ENCODE measurements at regions not wholly inside any gene's neighbourhood (a gene's known extent, or its start where the extent isn't known, plus 50 kb on each side); places are given as distances from the start of the nearest gene placed in this dataset.

DNA sequence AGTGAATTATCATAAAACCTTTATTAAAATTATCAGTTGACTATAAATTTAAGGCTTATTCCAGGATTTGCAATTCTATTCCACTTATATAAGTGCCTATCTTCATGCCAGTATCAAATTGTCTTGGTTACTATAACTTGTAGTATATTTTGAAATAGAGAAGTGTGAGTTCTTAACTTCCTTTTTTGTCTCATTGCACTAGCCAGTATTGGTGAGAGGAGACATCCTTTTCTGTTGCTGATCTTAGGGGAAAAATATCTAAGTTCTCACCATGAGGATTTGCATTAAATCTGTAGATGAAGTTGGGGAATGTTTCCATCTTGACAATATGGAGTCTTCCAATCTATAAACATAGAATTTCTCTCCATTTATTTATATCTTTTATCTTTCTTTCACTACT lies 104.2 kb upstream of the MKI67 start:
- POLR2A ChIA-PET: no interaction called here
- peaks cover 0 to 48% (median 10%) of the 10 kb centered on the region in 9 donors for H3K9me3 Mint-ChIP-seq
- peaks cover 0 to 3% (median 0%) of the 10 kb centered on the region in 4 donors for H3K4me1 Mint-ChIP-seq
- no peak for DNase-seq
- peaks cover 0 to 29% (median 23%) of the 10 kb centered on the region in 3 donors for H3K36me3 Mint-ChIP-seq
- H3K27me3 Mint-ChIP-seq: peaks cover 1 to 33% (median 11%) of the 10 kb centered on the region in 5 donors
- no peak overlapping the region for H3K4me3 Mint-ChIP-seq
- ATAC-seq: no peak
- H3K27ac Mint-ChIP-seq: no peak overlapping the region

DNA sequence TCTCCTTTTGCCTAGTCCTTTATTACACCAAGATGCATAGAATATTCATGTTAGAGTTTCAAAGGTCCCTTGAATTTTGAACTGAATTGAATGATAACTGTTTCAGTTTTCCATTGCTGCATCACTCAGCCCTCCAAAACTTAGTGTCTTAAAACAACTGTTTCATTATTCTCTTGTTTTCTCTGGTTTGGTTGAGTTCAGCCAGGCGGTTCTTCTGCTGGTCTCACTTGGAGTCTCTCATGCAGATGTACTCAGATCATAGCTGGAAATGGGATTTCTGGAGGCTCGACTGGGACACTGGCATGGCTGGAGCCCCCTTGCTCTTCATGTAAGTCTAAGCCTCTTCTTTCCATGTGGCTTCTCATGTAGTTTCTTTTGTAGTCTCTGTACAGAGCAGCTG lies 107.2 kb upstream of the MKI67 start:
- no peak overlapping the region for H3K27ac Mint-ChIP-seq
- H3K9me3 Mint-ChIP-seq: peaks cover 0 to 28% (median 9%) of the 10 kb centered on the region in 9 donors
- DNase-seq (no peak), ATAC-seq (no peak)
- H3K4me3 Mint-ChIP-seq: no peak overlapping the region
- H3K36me3 Mint-ChIP-seq: peaks cover 0 to 23% (median 17%) of the 10 kb centered on the region in 3 donors
- H3K4me1 Mint-ChIP-seq: no peaks in the 10 kb centered on the region
- POLR2A ChIA-PET: no interaction called here
- H3K27me3 Mint-ChIP-seq: peaks cover 2 to 15% (median 4%) of the 10 kb centered on the region in 5 donors

DNA sequence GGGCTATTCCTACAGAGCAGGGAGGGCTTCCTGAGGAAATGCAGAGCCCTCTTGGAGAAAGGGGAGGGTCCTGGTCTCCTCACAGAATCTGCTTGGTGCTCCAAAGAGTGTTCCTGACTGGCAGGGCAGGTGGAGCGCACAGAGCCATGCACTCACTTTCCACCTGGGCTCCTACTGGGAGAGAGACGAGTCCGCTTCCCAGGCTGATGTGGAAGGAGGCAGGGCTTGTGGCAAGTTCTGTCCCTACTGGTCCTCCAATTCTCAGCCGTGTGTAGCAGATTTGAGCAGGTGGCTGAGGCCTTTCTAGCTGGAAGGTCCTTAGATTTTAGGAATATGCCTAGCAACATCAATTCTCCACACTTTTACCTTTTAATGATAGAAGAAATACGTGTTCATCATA lies 111.5 kb upstream of the MKI67 start:
- DNase-seq: no peak
- Mint-ChIP-seq H3K27ac (no peak overlapping the region), H3K27me3 (peaks cover 0 to 10% (median 2%) of the 10 kb centered on the region in 5 donors), H3K4me1 (no peaks in the 10 kb centered on the region), H3K36me3 (peaks cover 0 to 20% (median 14%) of the 10 kb centered on the region in 3 donors), H3K4me3 (no peak overlapping the region), H3K9me3 (peaks cover 0 to 20% (median 9%) of the 10 kb centered on the region in 9 donors)
- POLR2A ChIA-PET: no interaction called here
- no peak for ATAC-seq

DNA sequence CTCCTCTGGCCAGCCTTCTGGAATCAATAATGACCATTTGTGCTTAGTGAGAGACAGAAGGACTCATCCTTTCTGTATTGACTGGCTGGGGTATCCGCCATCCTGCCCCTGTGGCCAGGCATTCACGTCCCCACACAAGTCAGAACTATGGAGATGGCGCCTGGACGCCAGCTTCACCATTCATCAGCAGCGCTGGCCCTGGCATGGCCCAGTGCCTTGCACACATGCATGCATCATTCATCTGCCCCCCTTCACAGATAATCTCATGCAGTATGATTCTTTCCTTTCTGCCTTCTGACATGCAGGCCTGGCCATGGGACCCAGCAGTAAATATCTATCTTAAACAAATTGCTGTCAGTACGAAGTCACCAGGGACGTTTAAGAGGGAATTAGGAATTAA lies 114.8 kb upstream of the MKI67 start:
- no peaks in the 10 kb centered on the region for H3K9me3 Mint-ChIP-seq
- POLR2A ChIA-PET: no interaction called here
- H3K4me1 Mint-ChIP-seq: peaks cover 0 to 3% (median 0%) of the 10 kb centered on the region in 4 donors
- H3K27me3 Mint-ChIP-seq: peaks cover 0 to 1% (median 0%) of the 10 kb centered on the region in 5 donors
- no peak for ATAC-seq
- DNase-seq: no peak
- no peak overlapping the region for H3K27ac Mint-ChIP-seq
- no peak overlapping the region for H3K4me3 Mint-ChIP-seq
- no peaks in the 10 kb centered on the region for H3K36me3 Mint-ChIP-seq

DNA sequence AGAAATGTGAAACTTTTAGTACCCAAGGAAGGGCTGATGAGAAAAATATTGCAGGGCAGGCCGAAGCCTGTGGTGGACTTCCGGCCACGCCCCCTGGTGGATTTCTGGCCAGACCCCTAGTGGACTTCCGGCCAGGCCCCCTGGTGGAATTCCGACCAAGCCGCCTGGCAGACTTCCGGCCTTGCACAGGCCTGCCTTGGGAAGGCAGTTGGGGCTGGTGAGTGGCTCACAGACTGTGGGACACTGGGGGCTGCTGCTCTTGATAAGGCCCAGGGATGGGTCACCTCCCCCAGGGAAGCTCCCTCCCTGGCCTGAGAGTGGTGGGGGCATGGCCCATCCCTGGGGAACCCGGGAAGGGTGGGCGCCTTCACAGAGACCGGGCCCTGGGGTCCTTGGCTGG lies 116.4 kb upstream of the MKI67 start:
- DNase-seq (no peak), ATAC-seq (no peak)
- peaks cover 0 to 3% (median 0%) of the 10 kb centered on the region in 4 donors for H3K4me1 Mint-ChIP-seq
- POLR2A ChIA-PET: no interaction called here
- H3K36me3 Mint-ChIP-seq: no peaks in the 10 kb centered on the region
- H3K4me3 Mint-ChIP-seq: no peak overlapping the region
- no peaks in the 10 kb centered on the region for H3K9me3 Mint-ChIP-seq
- H3K27me3 Mint-ChIP-seq: no peaks in the 10 kb centered on the region
- H3K27ac Mint-ChIP-seq: no peak overlapping the region

DNA sequence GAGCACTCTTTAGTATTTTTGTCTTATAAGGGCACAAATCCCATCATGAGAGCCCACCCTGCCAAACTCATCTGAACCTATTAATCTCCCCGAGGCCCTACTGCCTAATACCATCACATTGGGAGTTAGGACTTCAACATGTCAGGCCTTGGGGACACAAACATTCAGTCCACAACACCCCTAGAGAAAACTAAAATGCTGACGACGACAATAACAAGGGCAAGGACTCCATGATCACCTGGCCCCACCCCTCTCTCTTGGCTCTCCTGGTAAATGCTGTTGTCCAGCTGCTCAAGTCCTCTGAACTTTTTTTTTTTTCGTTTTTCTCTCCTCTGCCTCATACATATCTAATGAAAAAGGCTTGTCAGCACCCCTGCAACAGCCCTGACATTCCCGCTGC lies 118.8 kb upstream of the MKI67 start:
- H3K4me1 Mint-ChIP-seq: peaks cover 0 to 3% (median 0%) of the 10 kb centered on the region in 4 donors
- peak overlapping the region in 2 of 10 donors; percentile 14 to 59 for H3K27ac Mint-ChIP-seq
- H3K36me3 Mint-ChIP-seq: no peaks in the 10 kb centered on the region
- H3K4me3 Mint-ChIP-seq: no peak overlapping the region
- no peaks in the 10 kb centered on the region for H3K9me3 Mint-ChIP-seq
- no peaks in the 10 kb centered on the region for H3K27me3 Mint-ChIP-seq
- no peak for DNase-seq
- no peak for ATAC-seq
- POLR2A ChIA-PET: no interaction called here

DNA sequence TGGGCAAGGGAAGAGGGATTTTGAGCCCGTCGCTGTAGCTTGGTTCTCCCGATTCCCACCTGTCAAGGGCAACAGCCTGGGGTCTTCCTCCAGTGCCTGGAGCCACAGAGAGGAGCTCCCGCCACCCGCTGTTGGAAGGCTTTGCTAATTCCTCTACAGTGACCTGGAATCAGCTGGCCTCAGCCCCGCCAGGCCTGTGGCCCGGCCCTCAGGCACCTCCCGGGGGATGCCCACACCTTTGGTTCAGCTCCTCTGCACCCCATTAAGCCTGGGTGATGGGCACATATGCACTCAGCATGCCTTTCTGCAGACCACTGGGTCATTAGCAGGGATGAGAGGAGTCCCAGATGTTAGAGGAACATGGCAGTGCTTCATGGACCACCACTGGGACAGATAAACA lies 121.4 kb upstream of the MKI67 start:
- H3K27me3 Mint-ChIP-seq: no peaks in the 10 kb centered on the region
- peaks cover 0 to 3% (median 0%) of the 10 kb centered on the region in 4 donors for H3K4me1 Mint-ChIP-seq
- POLR2A ChIA-PET: no interaction called here
- no peak overlapping the region for H3K27ac Mint-ChIP-seq
- H3K9me3 Mint-ChIP-seq: peaks cover 0 to 2% (median 0%) of the 10 kb centered on the region in 9 donors
- H3K36me3 Mint-ChIP-seq: no peaks in the 10 kb centered on the region
- DNase-seq: no peak
- no peak for ATAC-seq
- no peak overlapping the region for H3K4me3 Mint-ChIP-seq

DNA sequence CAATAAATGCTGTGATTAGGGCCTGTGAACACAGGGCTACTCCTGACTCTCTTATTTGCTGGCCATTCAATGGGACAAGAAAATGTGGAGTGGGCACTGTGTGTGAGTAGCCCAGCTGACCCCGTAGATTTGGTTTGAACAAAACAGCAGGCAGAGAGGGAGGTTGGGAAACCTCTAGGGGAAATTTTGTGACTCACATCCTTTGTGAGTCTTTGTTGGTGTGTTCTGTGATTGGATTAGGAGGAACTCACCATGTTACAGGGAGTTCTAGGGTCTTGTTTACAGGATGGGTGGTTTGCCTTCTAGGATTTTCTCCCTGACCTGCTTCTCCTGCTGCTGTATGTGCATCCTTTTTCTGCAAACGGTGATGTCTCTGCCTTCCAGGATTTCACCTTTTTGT lies 128.3 kb upstream of the MKI67 start:
- DNase-seq (no peak), ATAC-seq (no peak)
- H3K27ac Mint-ChIP-seq: no peak overlapping the region
- H3K9me3 Mint-ChIP-seq: peaks cover 0 to 2% (median 0%) of the 10 kb centered on the region in 9 donors
- POLR2A ChIA-PET: no interaction called here
- H3K27me3 Mint-ChIP-seq: peaks cover 0 to 9% (median 4%) of the 10 kb centered on the region in 5 donors
- no peaks in the 10 kb centered on the region for H3K36me3 Mint-ChIP-seq
- no peak overlapping the region for H3K4me3 Mint-ChIP-seq
- H3K4me1 Mint-ChIP-seq: no peaks in the 10 kb centered on the region

DNA sequence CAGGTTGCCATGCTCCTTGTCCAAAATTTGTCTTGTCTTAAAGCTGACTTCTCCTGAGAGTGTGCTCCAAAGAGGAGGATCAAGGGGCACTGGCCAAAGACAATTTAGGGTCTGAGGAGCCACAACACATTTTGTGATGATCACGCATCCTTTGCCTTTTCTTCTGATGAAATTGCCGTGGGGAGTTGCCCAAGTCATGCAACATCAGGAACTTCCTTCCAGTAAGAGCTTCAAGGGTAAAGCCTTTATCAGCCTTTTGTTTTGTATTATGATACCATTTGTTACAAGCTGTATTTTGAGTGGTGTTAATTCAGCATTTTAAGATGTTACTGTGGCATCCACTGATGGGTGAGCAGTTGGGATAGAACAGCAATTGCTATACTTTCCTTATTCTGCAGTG lies 131.2 kb upstream of the MKI67 start:
- POLR2A ChIA-PET: no interaction called here

DNA sequence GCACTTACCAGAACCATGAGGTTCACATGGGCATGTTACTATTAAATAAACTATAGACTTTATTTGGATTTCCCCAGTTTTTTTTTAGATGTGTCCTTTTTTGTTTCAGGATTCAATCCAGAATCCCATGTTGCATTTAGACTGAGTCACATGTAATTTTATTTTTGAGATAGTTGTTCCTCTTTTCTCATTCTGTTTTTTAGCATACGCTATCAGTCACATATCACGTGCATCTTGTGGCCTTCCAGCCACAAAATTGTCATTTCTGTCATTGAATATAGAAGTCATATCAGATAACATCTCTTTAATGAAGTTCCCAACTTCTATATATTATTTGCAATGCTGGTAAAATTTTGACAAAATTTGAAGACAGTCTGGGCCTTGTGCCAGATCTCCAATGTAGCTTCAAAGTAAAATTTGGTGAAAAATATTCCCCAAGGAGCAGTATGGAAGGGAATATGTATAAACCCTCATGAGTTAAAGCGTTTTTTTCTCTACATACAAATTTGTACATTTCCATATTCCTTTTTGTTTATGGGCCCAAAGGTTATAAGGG lies 132.3 kb upstream of the MKI67 start:
- Mint-ChIP-seq H3K36me3 (no peaks in the 10 kb centered on the region), H3K27me3 (peaks cover 8 to 34% (median 16%) of the 10 kb centered on the region in 5 donors), H3K4me1 (no peaks in the 10 kb centered on the region), H3K9me3 (no peaks in the 10 kb centered on the region), H3K27ac (no peak overlapping the region), H3K4me3 (no peak overlapping the region)
- ATAC-seq (no peak), DNase-seq (no peak)
- POLR2A ChIA-PET: no interaction called here

More for the DNA sequence above, 131.2 kb upstream of the MKI67 start:
- no peak for ATAC-seq
- Mint-ChIP-seq H3K36me3 (no peaks in the 10 kb centered on the region), H3K4me1 (no peaks in the 10 kb centered on the region), H3K27ac (no peak overlapping the region), H3K9me3 (no peaks in the 10 kb centered on the region), H3K27me3 (peaks cover 4 to 23% (median 10%) of the 10 kb centered on the region in 5 donors), H3K4me3 (no peak overlapping the region)
- no peak for DNase-seq

DNA sequence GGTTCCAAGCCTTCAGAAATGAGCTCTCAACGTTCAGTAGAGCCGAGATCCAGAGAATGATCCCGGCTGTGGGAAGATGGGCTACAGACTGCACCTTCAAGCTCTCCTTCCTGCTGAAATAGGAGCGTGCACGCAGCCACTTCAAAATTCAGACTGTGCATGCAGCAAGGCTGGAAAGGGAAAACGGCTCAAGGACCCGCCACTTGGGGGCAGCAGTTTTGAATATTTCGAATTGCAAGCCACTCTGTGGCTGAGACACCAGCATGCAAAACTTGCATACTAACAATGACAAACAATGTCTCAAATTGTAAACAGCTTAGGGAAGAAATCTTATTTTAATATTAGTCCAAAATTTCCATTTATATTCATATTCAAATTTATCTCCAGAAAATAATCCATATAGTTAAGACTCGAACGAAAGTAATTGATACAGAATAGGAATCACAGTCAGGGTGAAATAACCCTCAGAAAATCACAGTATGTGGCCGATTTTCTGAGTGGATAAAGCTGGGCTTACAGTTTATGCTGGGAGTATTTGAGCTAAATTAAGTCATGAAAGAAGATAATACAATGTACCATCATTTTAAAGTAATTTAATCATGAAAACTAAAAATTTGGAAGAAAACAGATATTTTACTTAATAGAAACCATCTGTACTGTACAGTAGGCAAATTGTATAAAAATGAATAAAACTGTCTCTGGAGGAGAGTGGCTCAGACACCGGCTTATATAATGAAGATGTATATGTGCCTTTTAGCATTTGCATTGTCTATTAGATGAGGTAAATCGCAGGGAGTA lies 137.9 kb upstream of the MKI67 start:
- Mint-ChIP-seq H3K27ac (no peak overlapping the region), H3K27me3 (peaks cover 31 to 67% (median 41%) of the 10 kb centered on the region in 5 donors), H3K4me3 (no peak overlapping the region), H3K36me3 (no peaks in the 10 kb centered on the region), H3K9me3 (no peaks in the 10 kb centered on the region), H3K4me1 (peaks cover 0 to 3% (median under 1%) of the 10 kb centered on the region in 4 donors)
- POLR2A ChIA-PET: no interaction called here
- peak in 9 of 10 donors; percentile 6 to 68 (median 27) for DNase-seq
- ATAC-seq: no peak

DNA sequence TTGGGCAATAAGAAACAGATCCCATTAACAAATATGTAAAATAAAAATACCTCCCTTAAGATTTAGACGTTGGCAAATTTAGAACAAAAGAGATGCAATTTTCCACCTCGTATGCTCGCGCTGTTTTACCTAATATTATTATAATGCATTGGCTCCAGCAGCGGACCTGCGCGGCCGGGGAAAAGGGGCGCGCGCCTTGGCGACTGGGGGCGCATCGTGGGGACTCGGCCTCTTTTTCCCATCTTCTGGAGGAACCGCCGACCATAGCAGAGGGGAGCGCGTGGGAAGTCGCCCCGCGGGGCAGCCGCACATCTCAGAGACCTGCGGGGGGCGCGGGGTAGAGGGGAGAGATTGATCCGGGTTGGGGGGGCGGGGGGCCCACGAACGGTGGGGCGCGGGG lies 139.4 kb upstream of the MKI67 start:
- ATAC-seq: no peak
- Mint-ChIP-seq H3K36me3 (no peaks in the 10 kb centered on the region), H3K9me3 (no peaks in the 10 kb centered on the region), H3K4me1 (peaks cover 0 to 3% (median under 1%) of the 10 kb centered on the region in 4 donors), H3K27ac (no peak overlapping the region), H3K27me3 (peaks cover 36 to 76% (median 48%) of the 10 kb centered on the region in 5 donors), H3K4me3 (no peak overlapping the region)
- POLR2A ChIA-PET: no interaction called here
- DNase-seq: no peak

DNA sequence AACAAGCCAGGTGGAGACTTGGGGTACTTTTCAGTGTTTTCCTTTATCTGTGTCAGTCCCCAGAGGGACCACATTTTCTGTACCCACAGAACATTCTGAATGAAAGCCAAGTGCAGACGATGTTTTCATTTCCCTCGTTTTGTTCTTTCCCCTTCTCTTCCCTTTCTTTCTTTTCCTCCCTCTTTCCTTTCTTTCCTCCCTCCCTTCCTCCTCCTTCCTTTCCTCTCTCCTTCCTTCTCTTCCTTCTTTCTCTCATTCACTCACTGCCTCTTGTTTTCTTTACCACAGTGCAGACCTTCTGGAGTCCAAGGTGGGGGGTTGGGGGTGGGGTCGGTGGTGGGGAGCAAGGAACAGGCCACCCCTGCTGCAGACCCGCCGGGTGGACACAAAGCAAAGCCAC lies 141.4 kb upstream of the MKI67 start:
- POLR2A ChIA-PET: no interaction called here
- Mint-ChIP-seq H3K36me3 (no peaks in the 10 kb centered on the region), H3K27me3 (peaks cover 44 to 80% (median 56%) of the 10 kb centered on the region in 5 donors), H3K27ac (no peak overlapping the region), H3K4me1 (peaks cover 0 to 3% (median under 1%) of the 10 kb centered on the region in 4 donors), H3K4me3 (no peak overlapping the region), H3K9me3 (no peaks in the 10 kb centered on the region)
- ATAC-seq (no peak), DNase-seq (no peak)
